ENCODE measurements at regions not wholly inside any gene's neighbourhood (a gene's known extent, or its start where the extent isn't known, plus 50 kb on each side); places are given as distances from the start of the nearest gene placed in this dataset.

DNA sequence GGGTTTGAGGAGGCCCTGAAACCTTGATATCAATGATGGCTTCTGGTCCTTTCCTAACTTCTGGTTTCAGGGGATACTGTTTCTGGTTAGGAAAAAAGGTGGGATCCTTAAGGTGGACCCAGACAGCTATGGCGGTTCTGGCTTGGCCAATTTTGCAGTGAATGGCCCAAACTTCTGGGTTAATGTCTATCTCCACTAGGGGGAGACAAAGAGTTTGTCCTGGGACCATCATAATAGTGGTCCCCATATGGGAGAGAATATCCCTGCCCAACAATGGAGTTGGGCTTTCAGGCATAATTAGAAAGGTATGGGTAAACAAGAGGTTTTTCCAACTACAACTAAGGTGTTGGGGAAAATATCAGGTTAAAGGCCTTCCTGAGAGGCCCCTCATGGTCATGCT lies 273.5 kb downstream of the CALCRL start:
- ChIA-PET POLR2A (no interaction called here), CTCF (ENCODE audit: low intra/inter-chr PET ratio) (interaction anchor here (0.6 to 1.1 kb wide), 2 partner anchors 29 to 406 kb away, joined by 3 read pairs; no protein-coding TSS in a partner anchor)
- H3K4me2 ChIP-seq (ENCODE audit: insufficient read depth, low read length) = no peak overlapping the region
- H2AFZ ChIP-seq (ENCODE audit: low read depth, low read length) = no peak overlapping the region
- H3K27me3 ChIP-seq (ENCODE audit: control insufficient read depth in 2 of 2, insufficient read depth in 2 of 2, low read length in 2 of 2) = no peaks in the 10 kb centered on the region
- H3K9me1 ChIP-seq (ENCODE audit: control insufficient read depth, insufficient read depth, low read length) = no peaks in the 10 kb centered on the region
- peak; percentile 94 for ATAC-seq
- intact Hi-C loops (cut with micrococcal nuclease) (loop anchor here (1.0 to 5.0 kb wide), 3 partner anchors 272 to 312 kb away; no protein-coding TSS in a partner anchor), in situ Hi-C loops (cut with MboI) (no loop called here)
- no TSS peak for BruUV-seq (replicated peaks)
- peaks cover under 1% of the 10 kb centered on the region; the same call in 1 of the 2 replicates for H3K9me3 ChIP-seq (replicated peaks; ENCODE audit: control insufficient read depth, insufficient read depth, low read depth, low read length)
- no peaks in the 10 kb centered on the region for H3K36me3 ChIP-seq (ENCODE audit: control insufficient read depth, insufficient read depth, low read length)
- peak; percentile 82 for FAIRE-seq
- H3K9ac ChIP-seq (ENCODE audit: insufficient read depth in 1 of 2, low read depth in 2 of 2, low read length in 2 of 2) = no peak overlapping the region
- no peaks in the 10 kb centered on the region for H4K20me1 ChIP-seq (replicated peaks; ENCODE audit: control insufficient read depth, insufficient read depth, low read length)
- H3K27ac ChIP-seq (ENCODE audit: extremely low read depth, low read depth, low read length) = no peak overlapping the region
- H3K4me1 ChIP-seq (replicated peaks in 1 of 2; ENCODE audit: control insufficient read depth in 2 of 2, insufficient read depth in 2 of 2, low read length in 2 of 2) = no peaks in the 10 kb centered on the region
- 7% methylated on average over 1 of the region's 1 CpG for WGBS (ENCODE audit: insufficient coverage, low coverage, missing lambda C conversion rate)
- H3K79me2 ChIP-seq (ENCODE audit: control insufficient read depth, insufficient read depth, low read length) = no peaks in the 10 kb centered on the region
- no peak overlapping the region for H3K4me3 ChIP-seq
- TF ChIP-seq, protein P1, sequence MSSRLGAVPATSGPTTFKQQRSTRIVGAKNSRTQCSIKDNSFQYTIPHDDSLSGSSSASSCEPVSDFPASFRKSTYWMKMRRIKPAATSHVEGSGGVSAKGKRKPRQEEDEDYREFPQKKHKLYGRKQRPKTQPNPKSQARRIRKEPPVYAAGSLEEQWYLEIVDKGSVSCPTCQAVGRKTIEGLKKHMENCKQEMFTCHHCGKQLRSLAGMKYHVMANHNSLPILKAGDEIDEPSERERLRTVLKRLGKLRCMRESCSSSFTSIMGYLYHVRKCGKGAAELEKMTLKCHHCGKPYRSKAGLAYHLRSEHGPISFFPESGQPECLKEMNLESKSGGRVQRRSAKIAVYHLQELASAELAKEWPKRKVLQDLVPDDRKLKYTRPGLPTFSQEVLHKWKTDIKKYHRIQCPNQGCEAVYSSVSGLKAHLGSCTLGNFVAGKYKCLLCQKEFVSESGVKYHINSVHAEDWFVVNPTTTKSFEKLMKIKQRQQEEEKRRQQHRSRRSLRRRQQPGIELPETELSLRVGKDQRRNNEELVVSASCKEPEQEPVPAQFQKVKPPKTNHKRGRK (tag; IDR thresholded peaks at IDR 0.05) = no peak
- TF ChIP-seq RAD21 (CRISPR knock-in tag; conservative IDR thresholded peaks at IDR 0.05 in 1 of 2, IDR thresholded peaks at IDR 0.05 in 1 of 2) (peak; percentile 32 to 54; a peak in 3 of 4 replicates), POLR2G (IDR thresholded peaks at IDR 0.05; ENCODE audit: low read depth, low read length) (no peak), SMC3 (conservative IDR thresholded peaks at IDR 0.05; ENCODE audit: insufficient read depth, low read depth, low read length) (peak; percentile 25; the same call in 1 of the 2 replicates)
- TF ChIP-seq, protein P2, sequence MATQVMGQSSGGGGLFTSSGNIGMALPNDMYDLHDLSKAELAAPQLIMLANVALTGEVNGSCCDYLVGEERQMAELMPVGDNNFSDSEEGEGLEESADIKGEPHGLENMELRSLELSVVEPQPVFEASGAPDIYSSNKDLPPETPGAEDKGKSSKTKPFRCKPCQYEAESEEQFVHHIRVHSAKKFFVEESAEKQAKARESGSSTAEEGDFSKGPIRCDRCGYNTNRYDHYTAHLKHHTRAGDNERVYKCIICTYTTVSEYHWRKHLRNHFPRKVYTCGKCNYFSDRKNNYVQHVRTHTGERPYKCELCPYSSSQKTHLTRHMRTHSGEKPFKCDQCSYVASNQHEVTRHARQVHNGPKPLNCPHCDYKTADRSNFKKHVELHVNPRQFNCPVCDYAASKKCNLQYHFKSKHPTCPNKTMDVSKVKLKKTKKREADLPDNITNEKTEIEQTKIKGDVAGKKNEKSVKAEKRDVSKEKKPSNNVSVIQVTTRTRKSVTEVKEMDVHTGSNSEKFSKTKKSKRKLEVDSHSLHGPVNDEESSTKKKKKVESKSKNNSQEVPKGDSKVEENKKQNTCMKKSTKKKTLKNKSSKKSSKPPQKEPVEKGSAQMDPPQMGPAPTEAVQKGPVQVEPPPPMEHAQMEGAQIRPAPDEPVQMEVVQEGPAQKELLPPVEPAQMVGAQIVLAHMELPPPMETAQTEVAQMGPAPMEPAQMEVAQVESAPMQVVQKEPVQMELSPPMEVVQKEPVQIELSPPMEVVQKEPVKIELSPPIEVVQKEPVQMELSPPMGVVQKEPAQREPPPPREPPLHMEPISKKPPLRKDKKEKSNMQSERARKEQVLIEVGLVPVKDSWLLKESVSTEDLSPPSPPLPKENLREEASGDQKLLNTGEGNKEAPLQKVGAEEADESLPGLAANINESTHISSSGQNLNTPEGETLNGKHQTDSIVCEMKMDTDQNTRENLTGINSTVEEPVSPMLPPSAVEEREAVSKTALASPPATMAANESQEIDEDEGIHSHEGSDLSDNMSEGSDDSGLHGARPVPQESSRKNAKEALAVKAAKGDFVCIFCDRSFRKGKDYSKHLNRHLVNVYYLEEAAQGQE (IDR thresholded peaks at IDR 0.05; ENCODE audit: borderline replicate concordance) = peak; percentile 30; the same call in 1 of the 2 replicates
- TF ChIP-seq, protein P2 (CRISPR knock-in tag; IDR thresholded peaks at IDR 0.05; ENCODE audit: low read depth) = no peak
- TF ChIP-seq, protein P3, sequence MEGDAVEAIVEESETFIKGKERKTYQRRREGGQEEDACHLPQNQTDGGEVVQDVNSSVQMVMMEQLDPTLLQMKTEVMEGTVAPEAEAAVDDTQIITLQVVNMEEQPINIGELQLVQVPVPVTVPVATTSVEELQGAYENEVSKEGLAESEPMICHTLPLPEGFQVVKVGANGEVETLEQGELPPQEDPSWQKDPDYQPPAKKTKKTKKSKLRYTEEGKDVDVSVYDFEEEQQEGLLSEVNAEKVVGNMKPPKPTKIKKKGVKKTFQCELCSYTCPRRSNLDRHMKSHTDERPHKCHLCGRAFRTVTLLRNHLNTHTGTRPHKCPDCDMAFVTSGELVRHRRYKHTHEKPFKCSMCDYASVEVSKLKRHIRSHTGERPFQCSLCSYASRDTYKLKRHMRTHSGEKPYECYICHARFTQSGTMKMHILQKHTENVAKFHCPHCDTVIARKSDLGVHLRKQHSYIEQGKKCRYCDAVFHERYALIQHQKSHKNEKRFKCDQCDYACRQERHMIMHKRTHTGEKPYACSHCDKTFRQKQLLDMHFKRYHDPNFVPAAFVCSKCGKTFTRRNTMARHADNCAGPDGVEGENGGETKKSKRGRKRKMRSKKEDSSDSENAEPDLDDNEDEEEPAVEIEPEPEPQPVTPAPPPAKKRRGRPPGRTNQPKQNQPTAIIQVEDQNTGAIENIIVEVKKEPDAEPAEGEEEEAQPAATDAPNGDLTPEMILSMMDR (IDR thresholded peaks at IDR 0.05 in 2 of 3, conservative IDR thresholded peaks at IDR 0.05 in 1 of 3; ENCODE audit: insufficient read depth in 2 of 3, low read depth in 1 of 3, low read length in 3 of 3) = peak; percentile 55 to 72 (median 69); a peak in 5 of 6 replicates
- DNase-seq (ENCODE audit: extremely low read depth in 1 of 4, low spot score in 3 of 4) = peak; percentile 41 to 64 (median 56)

All from K562 (cell line).